Adrenal gland (tissue), 9 donors: ENCODE measurements at regions not wholly inside any gene's neighbourhood (a gene's known extent, or its start where the extent isn't known, plus 50 kb on each side); places are given as distances from the start of the nearest gene placed in this dataset.

Experiments
- DNase-seq, 7 donors: peaks; one replicate each; pipeline ENCODE4 v3.0.0-alpha.2; 2019 to 2020
- H3K27ac ChIP-seq, 5 donors: fragments of 200-600 bp; sonication (generic) in 4 of 5; 1 replicate in 3 of 5; 2 replicates in 2 of 5; pipeline versions ENCODE4 v1.5.1 to v1.8.0; 2016 to 2020; ENCODE audit warnings: mild to moderate bottlenecking in 1 of 5
- H3K27me3 ChIP-seq: fragments of 200-600 bp; 2 replicates; pipeline ENCODE4 v1.8.0; 2021
- H3K36me3 ChIP-seq, 2 donors: fragments of 200-600 bp; replicated peaks in 1 of 2; 1 replicate in 1 of 2; 2 replicates in 1 of 2; pipeline versions ENCODE4 v1.5.1 to v1.8.0; 2018 to 2022
- H3K4me1 ChIP-seq, 2 donors: fragments of 200-600 bp; replicated peaks in 1 of 2; 1 replicate in 1 of 2; 2 replicates in 1 of 2; pipeline versions ENCODE4 v1.5.1 to v1.8.0; 2018 to 2021
- H3K4me3 ChIP-seq, 4 donors: fragments of 200-600 bp; sonication (generic) in 3 of 4; one replicate each; pipeline ENCODE4 v1.5.1; 2016 to 2018
- H3K9me3 ChIP-seq, 3 donors: fragments of 200-600 bp; sonication (generic) in 1 of 3; replicated peaks in 1 of 3; 1 replicate in 2 of 3; 2 replicates in 1 of 3; pipeline versions ENCODE4 v1.5.1 to v1.8.0; 2016 to 2021
- CTCF ChIP-seq, 6 experiments: fragments of 450-650 bp in 4 of 6; fragments of 200-600 bp in 2 of 6; sonication (generic) in 1 of 6; IDR thresholded peaks; 1 replicate in 5 of 6; 2 replicates in 1 of 6; pipeline versions ENCODE4 v1.5.1 to v1.8.0; 2016 to 2021; ENCODE audit warnings: antibody characterized with exemption in 6 of 6, mild to moderate bottlenecking in 2 of 6, moderate library complexity in 1 of 6
- POLR2A ChIP-seq, 2 donors: fragments of 450-650 bp; IDR thresholded peaks; one replicate each; pipeline ENCODE4 v1.6.1; 2017; ENCODE audit warnings: antibody characterized with exemption in 2 of 2, mild to moderate bottlenecking in 2 of 2, moderate library complexity in 1 of 2
- WGBS, 4 donors: extraction: QIAGEN DNeasy Blood & Tissue Kit in 2 of 4; methylation state at CpG; one replicate each; pipeline versions ENCODE4 v1.1.5 to v1.1.7; 2013 to 2017; 5-methylcytosine and 5-hydroxymethylcytosine counted together
- intact Hi-C, 2 donors: fragments of 100-400 bp; cut with DNase I; formaldehyde crosslinking; loops; one replicate each; pipeline versions ENCODE4 v1.14.1 to v1.15.0; 2022 to 2023
- donor health status: healthy with polysubstance abuse.
- donor health status: Bipolar disorder and iron deficiency.
- donor health status: DM: yes; HTN: yes; CAD: no.
- donor health status: DM: no; HTN: no; CAD: no.
- donor health status: DM: no; HTN: no; CAD: no.

DNA sequence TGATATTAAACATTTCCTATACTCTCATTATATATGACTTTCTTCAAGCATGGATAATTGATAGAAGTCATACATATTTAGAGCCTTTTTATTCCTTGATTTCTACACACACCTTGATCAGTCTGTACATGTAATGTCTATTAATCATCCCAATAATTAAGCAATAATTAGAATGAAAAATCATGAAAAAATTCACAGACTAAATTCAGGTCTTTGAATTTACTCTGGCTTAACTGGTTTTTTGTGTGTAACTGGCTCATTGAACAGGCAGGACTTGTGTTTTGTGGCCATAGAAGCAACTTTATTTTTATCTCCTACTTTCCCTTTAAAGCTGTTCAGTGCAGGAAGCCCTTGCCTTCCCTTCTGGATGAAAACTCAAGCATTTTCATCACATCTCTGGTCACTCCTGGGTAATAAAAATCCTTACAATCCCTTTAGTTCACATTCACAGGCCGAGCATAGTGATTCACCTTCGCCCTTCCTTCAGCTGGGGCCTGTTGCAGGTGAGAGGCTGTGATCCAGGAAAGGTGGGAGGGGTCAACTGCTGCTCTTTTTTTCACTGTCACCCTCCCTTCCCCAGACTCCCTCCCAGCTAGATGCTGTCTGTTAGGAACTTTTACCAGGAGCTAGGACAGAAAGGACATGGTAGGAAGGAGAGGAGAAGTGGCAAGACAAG lies 58.0 kb upstream of the ITSN2 start:
- Histone ChIP-seq H3K9me3 (no peaks in the 10 kb centered on the region), H3K27ac (no peak overlapping the region), H3K4me3 (no peak overlapping the region), H3K27me3 (no peaks in the 10 kb centered on the region), H3K36me3 (no peaks in the 10 kb centered on the region), H3K4me1 (no peaks in the 10 kb centered on the region)
- WGBS, 4 donors, result 83 to 89% (median 87%) methylated on average over 2 of the region's 2 CpGs
- TF ChIP-seq CTCF (IDR thresholded peaks at IDR 0.05) (no peak), POLR2A (IDR thresholded peaks at IDR 0.05) (no peak)
- no peak for DNase-seq
- intact Hi-C loops, result no loop called here

GRCh38 chr2:24412812-24413211 lies 52.5 kb upstream of the ITSN2 start:
- no peaks in the 10 kb centered on the region for H3K27me3 ChIP-seq
- intact Hi-C loops, result loop anchor here (2.0 to 5.0 kb wide), 2 partner anchors 414 kb away; no protein-coding TSS in a partner anchor
- H3K36me3 ChIP-seq, result no peaks in the 10 kb centered on the region
- H3K4me3 ChIP-seq, result no peak overlapping the region
- H3K4me1 ChIP-seq, result no peaks in the 10 kb centered on the region
- 92 to 98% (median 94%) methylated on average over 3 of the region's 3 CpGs for WGBS, 4 donors
- TF ChIP-seq POLR2A (IDR thresholded peaks at IDR 0.05), result no peak
- TF ChIP-seq CTCF (IDR thresholded peaks at IDR 0.05), result no peak
- no peak overlapping the region for H3K27ac ChIP-seq
- H3K9me3 ChIP-seq, result no peaks in the 10 kb centered on the region
- no peak for DNase-seq

- Histone ChIP-seq H3K36me3 (no peaks in the 10 kb centered on the region), H3K4me1 (no peaks in the 10 kb centered on the region), H3K27me3 (no peaks in the 10 kb centered on the region), H3K4me3 (no peak overlapping the region), H3K9me3 (no peaks in the 10 kb centered on the region), H3K27ac (no peak overlapping the region)
- TF ChIP-seq CTCF (IDR thresholded peaks at IDR 0.05) (no peak), POLR2A (IDR thresholded peaks at IDR 0.05) (no peak)
- intact Hi-C loops, result loop anchor here (2.0 to 5.0 kb wide), 2 partner anchors 415 to 416 kb away; no protein-coding TSS in a partner anchor
- WGBS, 4 donors, result 83 to 91% (median 89%) methylated on average over 4 of the region's 4 CpGs
- DNase-seq, result no peak
Observed at GRCh38 chr2:24411488-24412151, 51.3 kb upstream of the ITSN2 start.

GRCh38 chr2:24410976-24411375 lies 50.6 kb upstream of the ITSN2 start:
- 86 to 88% (median 88%) methylated on average over 2 of the region's 2 CpGs for WGBS, 4 donors
- no peaks in the 10 kb centered on the region for H3K36me3 ChIP-seq
- no peaks in the 10 kb centered on the region for H3K27me3 ChIP-seq
- no peak overlapping the region for H3K27ac ChIP-seq
- intact Hi-C loops, result loop anchor here in 1 of 2 donors (5.0 kb wide), 1 partner anchor 416 kb away; no protein-coding TSS in a partner anchor
- H3K9me3 ChIP-seq, result no peaks in the 10 kb centered on the region
- DNase-seq, result no peak
- no peak overlapping the region for H3K4me3 ChIP-seq
- no peaks in the 10 kb centered on the region for H3K4me1 ChIP-seq
- no peak for TF ChIP-seq CTCF (IDR thresholded peaks at IDR 0.05)
- no peak for TF ChIP-seq POLR2A (IDR thresholded peaks at IDR 0.05)
